Jurkat, Clone E6-1 (cell line): ENCODE measurements at regions not wholly inside any gene's neighbourhood (a gene's known extent, or its start where the extent isn't known, plus 50 kb on each side); places are given as distances from the start of the nearest gene placed in this dataset.
A peak's percentile ranks its signal among the peaks of the same experiment; 100 is the strongest.

Experiments
- DNase-seq: peaks from one replicate; pipeline ENCODE4 v3.0.0-alpha.2; 2011; ENCODE audit warnings: low read depth, low spot score
- H3K4me3 ChIP-seq: 2 replicates; pipeline ENCODE4 v1.5.1; 2011; ENCODE audit warnings: mild to moderate bottlenecking, low read length, control low read depth, moderate library complexity

GRCh38 chr1:80962564-80962963, 838.2 kb upstream of the ADGRL2 start:
- DNase-seq: no peak
- H3K4me3 ChIP-seq: no peak overlapping the region

- no peak for DNase-seq
- no peak overlapping the region for H3K4me3 ChIP-seq
Observed at GRCh38 chr1:80961464-80962190, 839.1 kb upstream of the ADGRL2 start.

GRCh38 chr1:80933346-80933745, 867.4 kb upstream of the ADGRL2 start:
- H3K4me3 ChIP-seq: no peak overlapping the region
- DNase-seq: no peak

- DNase-seq: no peak
- no peak overlapping the region for H3K4me3 ChIP-seq
Observed at GRCh38 chr1:80931178-80931577, 869.6 kb upstream of the ADGRL2 start.

- H3K4me3 ChIP-seq: no peak overlapping the region
- DNase-seq: no peak
Observed at GRCh38 chr1:80929868-80930508, 870.7 kb upstream of the ADGRL2 start.

- no peak for DNase-seq
- H3K4me3 ChIP-seq: no peak overlapping the region
Observed at GRCh38 chr1:80926531-80926930, 874.2 kb upstream of the ADGRL2 start.

GRCh38 chr1:80925130-80925805, 875.5 kb upstream of the ADGRL2 start:
- no peak overlapping the region for H3K4me3 ChIP-seq
- DNase-seq: no peak

GRCh38 chr1:80924290-80924689, 876.4 kb upstream of the ADGRL2 start:
- DNase-seq: no peak
- H3K4me3 ChIP-seq: no peak overlapping the region

GRCh38 chr1:80922906-80923305, 877.8 kb upstream of the ADGRL2 start:
- no peak overlapping the region for H3K4me3 ChIP-seq
- no peak for DNase-seq

GRCh38 chr1:80919426-80919825, 881.3 kb upstream of the ADGRL2 start:
- no peak for DNase-seq
- H3K4me3 ChIP-seq: no peak overlapping the region

GRCh38 chr1:80918380-80918779, 882.4 kb upstream of the ADGRL2 start:
- DNase-seq: no peak
- no peak overlapping the region for H3K4me3 ChIP-seq

- H3K4me3 ChIP-seq: no peak overlapping the region
- no peak for DNase-seq
Observed at GRCh38 chr1:80917826-80918225, 882.9 kb upstream of the ADGRL2 start.

GRCh38 chr1:80917225-80917624, 883.5 kb upstream of the ADGRL2 start:
- no peak for DNase-seq
- H3K4me3 ChIP-seq: no peak overlapping the region

GRCh38 chr1:80915491-80915890, 885.2 kb upstream of the ADGRL2 start:
- DNase-seq: no peak
- H3K4me3 ChIP-seq: no peak overlapping the region

GRCh38 chr1:80910426-80910825, 890.3 kb upstream of the ADGRL2 start:
- H3K4me3 ChIP-seq: no peak overlapping the region
- no peak for DNase-seq

GRCh38 chr1:80909172-80909784, 891.5 kb upstream of the ADGRL2 start:
- H3K4me3 ChIP-seq: no peak overlapping the region
- no peak for DNase-seq

- DNase-seq: no peak
- H3K4me3 ChIP-seq: no peak overlapping the region
Observed at GRCh38 chr1:80896781-80897356, 903.9 kb upstream of the ADGRL2 start.

- no peak overlapping the region for H3K4me3 ChIP-seq
- no peak for DNase-seq
Observed at GRCh38 chr1:80894921-80895320, 905.8 kb upstream of the ADGRL2 start.

- H3K4me3 ChIP-seq: no peak overlapping the region
- DNase-seq: no peak
Observed at GRCh38 chr1:80893115-80893514, 907.6 kb upstream of the ADGRL2 start.

GRCh38 chr1:80892539-80892938, 908.2 kb upstream of the ADGRL2 start:
- peak; percentile 10 for DNase-seq
- no peak overlapping the region for H3K4me3 ChIP-seq
